ENCODE measurements at regions not wholly inside any gene's neighbourhood (a gene's known extent, or its start where the extent isn't known, plus 50 kb on each side); places are given as distances from the start of the nearest gene placed in this dataset.
A peak's percentile ranks its signal among the peaks of the same experiment; 100 is the strongest.

DNA sequence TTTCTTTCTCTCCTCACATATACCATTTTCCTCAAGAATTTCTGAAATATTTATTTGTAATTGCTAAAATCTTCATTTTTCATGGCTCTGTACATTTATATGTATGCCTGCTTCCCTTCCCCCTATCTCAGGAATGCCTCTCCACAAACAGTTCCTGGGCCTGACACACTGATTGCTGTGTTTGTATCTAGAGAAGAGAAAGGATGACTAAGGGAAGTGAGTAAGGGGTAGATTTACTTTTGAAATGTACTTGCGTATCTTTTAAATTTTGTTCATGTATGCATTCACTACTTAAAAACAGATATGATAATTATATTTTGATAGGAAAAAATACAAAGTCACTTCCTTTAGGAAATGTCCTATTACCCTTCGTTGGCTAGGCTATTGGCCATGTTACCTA is 790.8 kb downstream of the PCDH18 start:
- H3K4me3 ChIP-seq = no peak overlapping the region
- ChIA-PET CTCF (no interaction called here), POLR2A (ENCODE audit: unreplicated experiment) (no interaction called here)
- intact Hi-C loops (cut with micrococcal nuclease; ENCODE audit: unreplicated experiment) = no loop called here
- no peaks in the 10 kb centered on the region for H3K36me3 ChIP-seq (ENCODE audit: low read depth)
- H3K27me3 ChIP-seq (ENCODE audit: insufficient read depth, low read depth) = no peaks in the 10 kb centered on the region
- TF ChIP-seq EZH2 (IDR thresholded peaks at IDR 0.05; ENCODE audit: low read depth) = no peak
- TF ChIP-seq, protein P1, sequence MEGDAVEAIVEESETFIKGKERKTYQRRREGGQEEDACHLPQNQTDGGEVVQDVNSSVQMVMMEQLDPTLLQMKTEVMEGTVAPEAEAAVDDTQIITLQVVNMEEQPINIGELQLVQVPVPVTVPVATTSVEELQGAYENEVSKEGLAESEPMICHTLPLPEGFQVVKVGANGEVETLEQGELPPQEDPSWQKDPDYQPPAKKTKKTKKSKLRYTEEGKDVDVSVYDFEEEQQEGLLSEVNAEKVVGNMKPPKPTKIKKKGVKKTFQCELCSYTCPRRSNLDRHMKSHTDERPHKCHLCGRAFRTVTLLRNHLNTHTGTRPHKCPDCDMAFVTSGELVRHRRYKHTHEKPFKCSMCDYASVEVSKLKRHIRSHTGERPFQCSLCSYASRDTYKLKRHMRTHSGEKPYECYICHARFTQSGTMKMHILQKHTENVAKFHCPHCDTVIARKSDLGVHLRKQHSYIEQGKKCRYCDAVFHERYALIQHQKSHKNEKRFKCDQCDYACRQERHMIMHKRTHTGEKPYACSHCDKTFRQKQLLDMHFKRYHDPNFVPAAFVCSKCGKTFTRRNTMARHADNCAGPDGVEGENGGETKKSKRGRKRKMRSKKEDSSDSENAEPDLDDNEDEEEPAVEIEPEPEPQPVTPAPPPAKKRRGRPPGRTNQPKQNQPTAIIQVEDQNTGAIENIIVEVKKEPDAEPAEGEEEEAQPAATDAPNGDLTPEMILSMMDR (conservative IDR thresholded peaks at IDR 0.05) = no peak
- no peaks in the 10 kb centered on the region for H3K4me1 ChIP-seq (replicated peaks; ENCODE audit: insufficient read depth)
- no peaks in the 10 kb centered on the region for H3K9me3 ChIP-seq (ENCODE audit: insufficient read depth, low read depth)
- no peaks in the 10 kb centered on the region for H3F3A ChIP-seq (ENCODE audit: insufficient read depth, low read depth)
- peak overlapping the region; percentile 74; the same call in 1 of the 2 replicates for H2AFZ ChIP-seq
- H3K79me2 ChIP-seq (ENCODE audit: low read depth) = no peaks in the 10 kb centered on the region
- BruUV-seq (replicated peaks) = no TSS peak
- no peaks in the 10 kb centered on the region for H3K9me2 ChIP-seq (ENCODE audit: insufficient read depth)
- no peak overlapping the region for H3K4me2 ChIP-seq
- H4K20me1 ChIP-seq (ENCODE audit: insufficient read depth) = no peaks in the 10 kb centered on the region
- no peak overlapping the region for H3K27ac ChIP-seq
- DNase-seq = no peak

DNA sequence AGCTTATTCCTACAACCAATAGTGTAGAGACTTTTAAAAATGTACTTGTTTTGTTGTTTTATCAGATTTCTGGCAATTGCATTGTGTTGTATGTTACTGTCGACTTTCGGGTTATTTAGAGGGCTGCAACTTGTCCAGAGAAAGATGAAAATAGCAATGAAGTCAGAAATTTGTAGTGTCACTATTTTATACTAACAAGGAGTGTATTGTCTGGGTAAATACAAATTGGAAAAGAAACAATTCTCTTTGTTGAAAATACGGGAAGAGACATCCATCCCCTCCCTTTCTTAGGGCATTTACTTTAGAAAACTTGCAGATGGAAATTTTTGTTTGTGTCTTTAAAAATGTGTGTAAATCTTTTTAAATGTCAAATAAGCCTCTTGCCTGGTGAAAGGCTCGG is 792.0 kb downstream of the PCDH18 start:
- no peak overlapping the region for H3K4me2 ChIP-seq
- H2AFZ ChIP-seq = no peak overlapping the region
- no peak overlapping the region for H3K4me3 ChIP-seq
- no peaks in the 10 kb centered on the region for H3K36me3 ChIP-seq (ENCODE audit: low read depth)
- no peak overlapping the region for H3K27ac ChIP-seq
- no peaks in the 10 kb centered on the region for H4K20me1 ChIP-seq (ENCODE audit: insufficient read depth)
- H3K4me1 ChIP-seq (replicated peaks; ENCODE audit: insufficient read depth) = no peaks in the 10 kb centered on the region
- no peak for DNase-seq
- POLR2A ChIA-PET (ENCODE audit: unreplicated experiment) = no interaction called here
- no peaks in the 10 kb centered on the region for H3K27me3 ChIP-seq (ENCODE audit: insufficient read depth, low read depth)
- BruUV-seq (replicated peaks) = no TSS peak
- H3K9me3 ChIP-seq (ENCODE audit: insufficient read depth, low read depth) = no peaks in the 10 kb centered on the region
- H3K9me2 ChIP-seq (ENCODE audit: insufficient read depth) = no peaks in the 10 kb centered on the region
- CTCF ChIA-PET = no interaction called here
- no peaks in the 10 kb centered on the region for H3K79me2 ChIP-seq (ENCODE audit: low read depth)
- TF ChIP-seq EZH2 (IDR thresholded peaks at IDR 0.05; ENCODE audit: low read depth) = no peak
- TF ChIP-seq, protein P1 (conservative IDR thresholded peaks at IDR 0.05) = no peak
- no peaks in the 10 kb centered on the region for H3F3A ChIP-seq (ENCODE audit: insufficient read depth, low read depth)
- intact Hi-C loops (cut with micrococcal nuclease; ENCODE audit: unreplicated experiment) = no loop called here

DNA sequence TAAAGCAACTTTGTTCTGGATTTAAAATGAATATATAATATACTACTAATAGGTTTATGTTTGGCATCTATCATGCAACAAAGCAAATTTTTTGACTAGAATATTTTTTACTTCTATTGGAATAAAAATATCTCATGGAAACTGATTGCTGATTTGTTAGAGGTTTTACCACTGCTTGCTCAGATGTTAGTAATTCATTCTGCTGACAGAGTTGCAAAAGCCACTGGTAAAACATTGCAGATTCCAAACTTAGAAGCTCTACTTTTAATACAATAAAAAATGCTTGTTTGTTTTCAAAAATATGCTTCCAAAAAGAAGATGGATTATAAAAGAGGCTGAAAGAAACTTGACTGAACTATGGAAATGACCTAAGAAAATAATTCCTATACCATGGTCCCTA is 795.2 kb downstream of the PCDH18 start:
- Histone ChIP-seq H3K36me3 (ENCODE audit: low read depth) (no peaks in the 10 kb centered on the region), H3K4me2 (no peak overlapping the region), H3F3A (ENCODE audit: insufficient read depth, low read depth) (no peaks in the 10 kb centered on the region), H3K79me2 (ENCODE audit: low read depth) (no peaks in the 10 kb centered on the region), H3K27me3 (ENCODE audit: insufficient read depth, low read depth) (no peaks in the 10 kb centered on the region), H3K27ac (no peak overlapping the region), H3K4me1 (replicated peaks; ENCODE audit: insufficient read depth) (no peaks in the 10 kb centered on the region), H4K20me1 (ENCODE audit: insufficient read depth) (no peaks in the 10 kb centered on the region), H2AFZ (no peak overlapping the region), H3K9me3 (ENCODE audit: insufficient read depth, low read depth) (no peaks in the 10 kb centered on the region), H3K4me3 (no peak overlapping the region), H3K9me2 (ENCODE audit: insufficient read depth) (no peaks in the 10 kb centered on the region)
- ChIA-PET CTCF (no interaction called here), POLR2A (ENCODE audit: unreplicated experiment) (interaction anchor here (0.7 kb wide), 1 partner anchor 580 kb away, joined by 6 read pairs; no protein-coding TSS in a partner anchor)
- TF ChIP-seq, protein P1 (conservative IDR thresholded peaks at IDR 0.05) = no peak
- no peak for TF ChIP-seq EZH2 (IDR thresholded peaks at IDR 0.05; ENCODE audit: low read depth)
- no TSS peak for BruUV-seq (replicated peaks)
- no peak for DNase-seq
- intact Hi-C loops (cut with micrococcal nuclease; ENCODE audit: unreplicated experiment) = no loop called here

All from PC-9 (cell line).